ENCODE measurements at regions not wholly inside any gene's neighbourhood (a gene's known extent, or its start where the extent isn't known, plus 50 kb on each side); places are given as distances from the start of the nearest gene placed in this dataset.

- Histone ChIP-seq H3K4me3 (ENCODE audit: low read depth in 1 of 2, low read length in 2 of 2) (no peak overlapping the region), H3K27ac (ENCODE audit: low read length) (no peak overlapping the region), H3K4me1 (ENCODE audit: insufficient read depth, low read length) (no peaks in the 10 kb centered on the region), H3K36me3 (ENCODE audit: insufficient read depth, low read length) (no peaks in the 10 kb centered on the region), H3K4me2 (ENCODE audit: insufficient read depth, low read length) (no peak overlapping the region), H3K9ac (ENCODE audit: low read depth, low read length) (no peak overlapping the region), H3K27me3 (ENCODE audit: insufficient read depth, low read length, poor library complexity) (no peaks in the 10 kb centered on the region), H3K9me3 (ENCODE audit: insufficient read depth, low read length, severe bottlenecking) (no peaks in the 10 kb centered on the region), H4K20me1 (ENCODE audit: insufficient read depth, low read length) (no peaks in the 10 kb centered on the region), H2AFZ (ENCODE audit: low read depth, low read length) (no peak overlapping the region), H3K79me2 (ENCODE audit: insufficient read depth, low read length) (no peaks in the 10 kb centered on the region)
- DNase-seq (no peak), ATAC-seq (ENCODE audit: insufficient read depth, low read depth) (no peak)
- no peak for TF ChIP-seq EZH2 (IDR thresholded peaks at IDR 0.05; ENCODE audit: borderline replicate concordance, low read depth, low read length, severe bottlenecking)
- no peak for TF ChIP-seq CTCF (IDR thresholded peaks at IDR 0.05; ENCODE audit: borderline replicate concordance, extremely low read depth, low read length, poor library complexity, severe bottlenecking)
Measured at GRCh38 chr4:175988511-175988910, 77.1 kb upstream of the WDR17 start.

- H3K27me3 ChIP-seq (ENCODE audit: insufficient read depth, low read length, poor library complexity), result no peaks in the 10 kb centered on the region
- H3K36me3 ChIP-seq (ENCODE audit: insufficient read depth, low read length), result no peaks in the 10 kb centered on the region
- H2AFZ ChIP-seq (ENCODE audit: low read depth, low read length), result no peak overlapping the region
- no peak overlapping the region for H3K9ac ChIP-seq (ENCODE audit: low read depth, low read length)
- no peak for TF ChIP-seq CTCF (IDR thresholded peaks at IDR 0.05; ENCODE audit: borderline replicate concordance, extremely low read depth, low read length, poor library complexity, severe bottlenecking)
- TF ChIP-seq EZH2 (IDR thresholded peaks at IDR 0.05; ENCODE audit: borderline replicate concordance, low read depth, low read length, severe bottlenecking), result no peak
- no peak overlapping the region for H3K4me2 ChIP-seq (ENCODE audit: insufficient read depth, low read length)
- DNase-seq (no peak), ATAC-seq (ENCODE audit: insufficient read depth, low read depth) (no peak)
- no peaks in the 10 kb centered on the region for H3K79me2 ChIP-seq (ENCODE audit: insufficient read depth, low read length)
- no peaks in the 10 kb centered on the region for H3K4me1 ChIP-seq (ENCODE audit: insufficient read depth, low read length)
- no peak overlapping the region for H3K27ac ChIP-seq (ENCODE audit: low read length)
- no peaks in the 10 kb centered on the region for H3K9me3 ChIP-seq (ENCODE audit: insufficient read depth, low read length, severe bottlenecking)
- H4K20me1 ChIP-seq (ENCODE audit: insufficient read depth, low read length), result no peaks in the 10 kb centered on the region
- no peak overlapping the region for H3K4me3 ChIP-seq (ENCODE audit: low read depth in 1 of 2, low read length in 2 of 2)
Measured at GRCh38 chr4:175996206-175996605, 69.4 kb upstream of the WDR17 start.

- no peak overlapping the region for H2AFZ ChIP-seq (ENCODE audit: low read depth, low read length)
- H3K4me1 ChIP-seq (ENCODE audit: insufficient read depth, low read length), result no peaks in the 10 kb centered on the region
- no peaks in the 10 kb centered on the region for H3K27me3 ChIP-seq (ENCODE audit: insufficient read depth, low read length, poor library complexity)
- no peaks in the 10 kb centered on the region for H3K36me3 ChIP-seq (ENCODE audit: insufficient read depth, low read length)
- no peak for ATAC-seq (ENCODE audit: insufficient read depth, low read depth)
- H3K9ac ChIP-seq (ENCODE audit: low read depth, low read length), result no peak overlapping the region
- TF ChIP-seq CTCF (IDR thresholded peaks at IDR 0.05; ENCODE audit: borderline replicate concordance, extremely low read depth, low read length, poor library complexity, severe bottlenecking) (no peak), EZH2 (IDR thresholded peaks at IDR 0.05; ENCODE audit: borderline replicate concordance, low read depth, low read length, severe bottlenecking) (no peak)
- H3K27ac ChIP-seq (ENCODE audit: low read length), result no peak overlapping the region
- no peak overlapping the region for H3K4me2 ChIP-seq (ENCODE audit: insufficient read depth, low read length)
- H4K20me1 ChIP-seq (ENCODE audit: insufficient read depth, low read length), result no peaks in the 10 kb centered on the region
- no peak for DNase-seq
- H3K79me2 ChIP-seq (ENCODE audit: insufficient read depth, low read length), result no peaks in the 10 kb centered on the region
- no peaks in the 10 kb centered on the region for H3K9me3 ChIP-seq (ENCODE audit: insufficient read depth, low read length, severe bottlenecking)
- no peak overlapping the region for H3K4me3 ChIP-seq (ENCODE audit: low read depth in 1 of 2, low read length in 2 of 2)
Measured at GRCh38 chr4:175997291-175997690, 68.3 kb upstream of the WDR17 start.

GRCh38 chr4:175998782-175999181, 66.9 kb upstream of the WDR17 start:
- Histone ChIP-seq H3K4me3 (ENCODE audit: low read depth in 1 of 2, low read length in 2 of 2) (no peak overlapping the region), H3K4me1 (ENCODE audit: insufficient read depth, low read length) (no peaks in the 10 kb centered on the region), H2AFZ (ENCODE audit: low read depth, low read length) (no peak overlapping the region), H3K9me3 (ENCODE audit: insufficient read depth, low read length, severe bottlenecking) (no peaks in the 10 kb centered on the region), H3K79me2 (ENCODE audit: insufficient read depth, low read length) (no peaks in the 10 kb centered on the region), H3K27me3 (ENCODE audit: insufficient read depth, low read length, poor library complexity) (no peaks in the 10 kb centered on the region), H3K36me3 (ENCODE audit: insufficient read depth, low read length) (no peaks in the 10 kb centered on the region), H3K27ac (ENCODE audit: low read length) (no peak overlapping the region), H4K20me1 (ENCODE audit: insufficient read depth, low read length) (no peaks in the 10 kb centered on the region), H3K9ac (ENCODE audit: low read depth, low read length) (no peak overlapping the region), H3K4me2 (ENCODE audit: insufficient read depth, low read length) (no peak overlapping the region)
- ATAC-seq (ENCODE audit: insufficient read depth, low read depth) (no peak), DNase-seq (no peak)
- TF ChIP-seq CTCF (IDR thresholded peaks at IDR 0.05; ENCODE audit: borderline replicate concordance, extremely low read depth, low read length, poor library complexity, severe bottlenecking) (no peak), EZH2 (IDR thresholded peaks at IDR 0.05; ENCODE audit: borderline replicate concordance, low read depth, low read length, severe bottlenecking) (no peak)

Data from DND-41 (cell line).